Stimulated activated CD4-positive, alpha-beta T cell treated with anti-CD3 and anti-CD28 coated beads, Interleukin-2, amount 100 ng/mL, for 4 hours (primary cell): ENCODE measurements at regions not wholly inside any gene's neighbourhood (a gene's known extent, or its start where the extent isn't known, plus 50 kb on each side); places are given as distances from the start of the nearest gene placed in this dataset.

Source experiments
- DNase-seq: peaks from one replicate; pipeline ENCODE4 v3.0.0-alpha.2; 2020; ENCODE audit warnings: low read depth

GRCh38 chr2:144578099-144578498, 58.2 kb upstream of the ZEB2 start:
- no peak for DNase-seq

- no peak for DNase-seq
Observed at GRCh38 chr2:144572977-144573376, 53.1 kb upstream of the ZEB2 start.

GRCh38 chr2:144571770-144572169, 51.9 kb upstream of the ZEB2 start:
- DNase-seq = no peak

GRCh38 chr2:144570566-144570965, 50.6 kb upstream of the ZEB2 start:
- DNase-seq = no peak
